ENCODE measurements at regions not wholly inside any gene's neighbourhood (a gene's known extent, or its start where the extent isn't known, plus 50 kb on each side); places are given as distances from the start of the nearest gene placed in this dataset.

DNA sequence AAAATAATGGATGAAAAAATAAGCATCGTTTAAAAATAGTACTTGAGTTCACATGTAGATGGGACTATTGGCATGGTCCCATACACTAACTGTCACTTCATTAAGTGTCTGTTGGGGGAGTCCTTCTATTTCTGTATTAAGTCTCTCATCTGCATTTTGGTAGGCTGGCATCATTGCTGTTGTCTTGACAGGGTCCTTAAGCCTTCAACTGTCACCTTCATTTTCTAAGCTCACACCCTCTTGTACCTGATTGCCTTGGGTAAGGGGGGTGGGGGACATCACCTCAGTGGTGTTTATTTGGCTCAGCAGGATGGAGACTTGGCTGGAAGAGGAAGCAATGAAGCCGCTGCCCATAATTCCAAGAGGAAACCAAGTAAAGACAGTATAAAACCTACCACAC, 202.0 kb upstream of the VEPH1 start:
- TF ChIP-seq, protein P1, sequence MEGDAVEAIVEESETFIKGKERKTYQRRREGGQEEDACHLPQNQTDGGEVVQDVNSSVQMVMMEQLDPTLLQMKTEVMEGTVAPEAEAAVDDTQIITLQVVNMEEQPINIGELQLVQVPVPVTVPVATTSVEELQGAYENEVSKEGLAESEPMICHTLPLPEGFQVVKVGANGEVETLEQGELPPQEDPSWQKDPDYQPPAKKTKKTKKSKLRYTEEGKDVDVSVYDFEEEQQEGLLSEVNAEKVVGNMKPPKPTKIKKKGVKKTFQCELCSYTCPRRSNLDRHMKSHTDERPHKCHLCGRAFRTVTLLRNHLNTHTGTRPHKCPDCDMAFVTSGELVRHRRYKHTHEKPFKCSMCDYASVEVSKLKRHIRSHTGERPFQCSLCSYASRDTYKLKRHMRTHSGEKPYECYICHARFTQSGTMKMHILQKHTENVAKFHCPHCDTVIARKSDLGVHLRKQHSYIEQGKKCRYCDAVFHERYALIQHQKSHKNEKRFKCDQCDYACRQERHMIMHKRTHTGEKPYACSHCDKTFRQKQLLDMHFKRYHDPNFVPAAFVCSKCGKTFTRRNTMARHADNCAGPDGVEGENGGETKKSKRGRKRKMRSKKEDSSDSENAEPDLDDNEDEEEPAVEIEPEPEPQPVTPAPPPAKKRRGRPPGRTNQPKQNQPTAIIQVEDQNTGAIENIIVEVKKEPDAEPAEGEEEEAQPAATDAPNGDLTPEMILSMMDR (IDR thresholded peaks at IDR 0.05; ENCODE audit: borderline replicate concordance, extremely low read depth, low read length, poor library complexity, severe bottlenecking) = no peak
- no peak for TF ChIP-seq EZH2 (IDR thresholded peaks at IDR 0.05; ENCODE audit: borderline replicate concordance, low read depth, low read length, severe bottlenecking)
